ENCODE measurements at regions not wholly inside any gene's neighbourhood (a gene's known extent, or its start where the extent isn't known, plus 50 kb on each side); places are given as distances from the start of the nearest gene placed in this dataset.

DNA sequence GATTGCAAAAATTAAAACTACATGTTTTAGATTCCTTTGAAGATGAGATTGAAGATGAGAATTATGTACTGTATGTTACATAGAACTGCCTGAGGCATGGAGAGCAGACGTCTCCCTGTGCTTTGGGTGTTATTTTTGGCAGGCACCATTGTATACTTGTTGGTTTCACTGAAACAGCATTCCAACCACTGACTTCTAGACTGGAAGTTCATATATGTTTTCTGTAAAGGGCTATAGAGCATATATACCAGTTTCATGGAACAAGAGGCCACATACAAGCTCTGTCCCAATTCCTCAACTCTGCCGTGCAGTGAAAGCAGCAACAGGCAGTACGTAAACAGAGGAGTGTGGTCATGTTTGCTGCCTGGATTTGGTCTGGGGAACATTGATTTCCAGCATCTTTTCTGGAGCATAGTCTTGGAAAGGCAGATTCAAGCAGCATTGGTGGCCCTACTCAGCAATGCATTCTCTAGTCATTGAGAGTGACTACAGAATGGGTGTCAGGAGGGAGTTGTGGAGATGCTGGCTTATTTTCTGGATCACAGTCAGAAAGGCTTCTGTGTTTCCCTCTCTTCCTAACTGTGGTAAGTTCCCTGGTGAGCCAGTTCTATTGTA lies 57.6 kb upstream of the CNTN1 start:
- TF ChIP-seq, protein P1, sequence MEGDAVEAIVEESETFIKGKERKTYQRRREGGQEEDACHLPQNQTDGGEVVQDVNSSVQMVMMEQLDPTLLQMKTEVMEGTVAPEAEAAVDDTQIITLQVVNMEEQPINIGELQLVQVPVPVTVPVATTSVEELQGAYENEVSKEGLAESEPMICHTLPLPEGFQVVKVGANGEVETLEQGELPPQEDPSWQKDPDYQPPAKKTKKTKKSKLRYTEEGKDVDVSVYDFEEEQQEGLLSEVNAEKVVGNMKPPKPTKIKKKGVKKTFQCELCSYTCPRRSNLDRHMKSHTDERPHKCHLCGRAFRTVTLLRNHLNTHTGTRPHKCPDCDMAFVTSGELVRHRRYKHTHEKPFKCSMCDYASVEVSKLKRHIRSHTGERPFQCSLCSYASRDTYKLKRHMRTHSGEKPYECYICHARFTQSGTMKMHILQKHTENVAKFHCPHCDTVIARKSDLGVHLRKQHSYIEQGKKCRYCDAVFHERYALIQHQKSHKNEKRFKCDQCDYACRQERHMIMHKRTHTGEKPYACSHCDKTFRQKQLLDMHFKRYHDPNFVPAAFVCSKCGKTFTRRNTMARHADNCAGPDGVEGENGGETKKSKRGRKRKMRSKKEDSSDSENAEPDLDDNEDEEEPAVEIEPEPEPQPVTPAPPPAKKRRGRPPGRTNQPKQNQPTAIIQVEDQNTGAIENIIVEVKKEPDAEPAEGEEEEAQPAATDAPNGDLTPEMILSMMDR (IDR thresholded peaks at IDR 0.05) = no peak
- TF ChIP-seq NR2C2 (CRISPR knock-in tag; IDR thresholded peaks at IDR 0.05) = no peak
- no peak for TF ChIP-seq ELF4 (CRISPR knock-in tag; IDR thresholded peaks at IDR 0.05; ENCODE audit: low read depth)
- TF ChIP-seq, protein P2, sequence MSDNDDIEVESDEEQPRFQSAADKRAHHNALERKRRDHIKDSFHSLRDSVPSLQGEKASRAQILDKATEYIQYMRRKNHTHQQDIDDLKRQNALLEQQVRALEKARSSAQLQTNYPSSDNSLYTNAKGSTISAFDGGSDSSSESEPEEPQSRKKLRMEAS (CRISPR knock-in tag; IDR thresholded peaks at IDR 0.05) = no peak
- TF ChIP-seq, protein P3, sequence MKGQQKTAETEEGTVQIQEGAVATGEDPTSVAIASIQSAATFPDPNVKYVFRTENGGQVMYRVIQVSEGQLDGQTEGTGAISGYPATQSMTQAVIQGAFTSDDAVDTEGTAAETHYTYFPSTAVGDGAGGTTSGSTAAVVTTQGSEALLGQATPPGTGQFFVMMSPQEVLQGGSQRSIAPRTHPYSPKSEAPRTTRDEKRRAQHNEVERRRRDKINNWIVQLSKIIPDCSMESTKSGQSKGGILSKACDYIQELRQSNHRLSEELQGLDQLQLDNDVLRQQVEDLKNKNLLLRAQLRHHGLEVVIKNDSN (CRISPR knock-in tag; IDR thresholded peaks at IDR 0.05) = no peak
- TF ChIP-seq, protein P4, sequence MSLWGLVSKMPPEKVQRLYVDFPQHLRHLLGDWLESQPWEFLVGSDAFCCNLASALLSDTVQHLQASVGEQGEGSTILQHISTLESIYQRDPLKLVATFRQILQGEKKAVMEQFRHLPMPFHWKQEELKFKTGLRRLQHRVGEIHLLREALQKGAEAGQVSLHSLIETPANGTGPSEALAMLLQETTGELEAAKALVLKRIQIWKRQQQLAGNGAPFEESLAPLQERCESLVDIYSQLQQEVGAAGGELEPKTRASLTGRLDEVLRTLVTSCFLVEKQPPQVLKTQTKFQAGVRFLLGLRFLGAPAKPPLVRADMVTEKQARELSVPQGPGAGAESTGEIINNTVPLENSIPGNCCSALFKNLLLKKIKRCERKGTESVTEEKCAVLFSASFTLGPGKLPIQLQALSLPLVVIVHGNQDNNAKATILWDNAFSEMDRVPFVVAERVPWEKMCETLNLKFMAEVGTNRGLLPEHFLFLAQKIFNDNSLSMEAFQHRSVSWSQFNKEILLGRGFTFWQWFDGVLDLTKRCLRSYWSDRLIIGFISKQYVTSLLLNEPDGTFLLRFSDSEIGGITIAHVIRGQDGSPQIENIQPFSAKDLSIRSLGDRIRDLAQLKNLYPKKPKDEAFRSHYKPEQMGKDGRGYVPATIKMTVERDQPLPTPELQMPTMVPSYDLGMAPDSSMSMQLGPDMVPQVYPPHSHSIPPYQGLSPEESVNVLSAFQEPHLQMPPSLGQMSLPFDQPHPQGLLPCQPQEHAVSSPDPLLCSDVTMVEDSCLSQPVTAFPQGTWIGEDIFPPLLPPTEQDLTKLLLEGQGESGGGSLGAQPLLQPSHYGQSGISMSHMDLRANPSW (CRISPR knock-in tag; conservative IDR thresholded peaks at IDR 0.05; ENCODE audit: low read depth) = no peak
- TF ChIP-seq CREB1 (CRISPR knock-in tag; IDR thresholded peaks at IDR 0.05) = no peak
- TF ChIP-seq SP1 (CRISPR knock-in tag; conservative IDR thresholded peaks at IDR 0.05) = no peak
- TF ChIP-seq, protein P5, sequence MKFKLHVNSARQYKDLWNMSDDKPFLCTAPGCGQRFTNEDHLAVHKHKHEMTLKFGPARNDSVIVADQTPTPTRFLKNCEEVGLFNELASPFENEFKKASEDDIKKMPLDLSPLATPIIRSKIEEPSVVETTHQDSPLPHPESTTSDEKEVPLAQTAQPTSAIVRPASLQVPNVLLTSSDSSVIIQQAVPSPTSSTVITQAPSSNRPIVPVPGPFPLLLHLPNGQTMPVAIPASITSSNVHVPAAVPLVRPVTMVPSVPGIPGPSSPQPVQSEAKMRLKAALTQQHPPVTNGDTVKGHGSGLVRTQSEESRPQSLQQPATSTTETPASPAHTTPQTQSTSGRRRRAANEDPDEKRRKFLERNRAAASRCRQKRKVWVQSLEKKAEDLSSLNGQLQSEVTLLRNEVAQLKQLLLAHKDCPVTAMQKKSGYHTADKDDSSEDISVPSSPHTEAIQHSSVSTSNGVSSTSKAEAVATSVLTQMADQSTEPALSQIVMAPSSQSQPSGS (CRISPR knock-in tag; IDR thresholded peaks at IDR 0.05; ENCODE audit: borderline replicate concordance, low read depth) = no peak
- TF ChIP-seq JUN (CRISPR knock-in tag; IDR thresholded peaks at IDR 0.05) = no peak
- no peak for TF ChIP-seq GABPB1 (CRISPR knock-in tag; IDR thresholded peaks at IDR 0.05)
- TF ChIP-seq, protein P6, sequence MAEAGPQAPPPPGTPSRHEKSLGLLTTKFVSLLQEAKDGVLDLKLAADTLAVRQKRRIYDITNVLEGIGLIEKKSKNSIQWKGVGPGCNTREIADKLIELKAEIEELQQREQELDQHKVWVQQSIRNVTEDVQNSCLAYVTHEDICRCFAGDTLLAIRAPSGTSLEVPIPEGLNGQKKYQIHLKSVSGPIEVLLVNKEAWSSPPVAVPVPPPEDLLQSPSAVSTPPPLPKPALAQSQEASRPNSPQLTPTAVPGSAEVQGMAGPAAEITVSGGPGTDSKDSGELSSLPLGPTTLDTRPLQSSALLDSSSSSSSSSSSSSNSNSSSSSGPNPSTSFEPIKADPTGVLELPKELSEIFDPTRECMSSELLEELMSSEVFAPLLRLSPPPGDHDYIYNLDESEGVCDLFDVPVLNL (CRISPR knock-in tag; IDR thresholded peaks at IDR 0.05; ENCODE audit: borderline replicate concordance, low read depth) = no peak
- TF ChIP-seq CREM (CRISPR knock-in tag; IDR thresholded peaks at IDR 0.05) = no peak
